Right hindlimb (tissue), 1 donor: ENCODE measurements at regions not wholly inside any gene's neighbourhood (a gene's known extent, or its start where the extent isn't known, plus 50 kb on each side); places are given as distances from the start of the nearest gene placed in this dataset.

Experiments used
- DNase-seq: peaks from one replicate; pipeline ENCODE4 v3.0.0-alpha.2; 2018

DNA sequence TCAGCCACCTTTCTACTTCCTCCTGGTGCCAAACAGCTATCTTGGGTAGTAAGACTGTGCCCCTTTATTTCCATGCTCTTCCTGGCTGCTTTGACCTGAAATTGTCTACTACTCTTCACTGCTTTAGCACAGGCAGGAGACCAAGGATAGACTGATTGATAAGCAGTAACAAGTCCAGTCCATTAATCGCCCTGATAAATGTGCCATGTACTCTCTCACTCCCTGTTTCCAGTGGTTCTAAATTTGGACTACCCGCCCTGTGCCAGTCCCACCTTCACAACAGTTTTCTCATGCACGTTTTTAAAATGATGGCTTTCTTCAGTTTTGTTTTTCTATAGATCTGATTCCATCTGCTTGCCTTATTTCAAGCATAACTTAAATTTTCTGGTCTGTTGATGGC, 189.6 kb upstream of the RBMS1 start:
- no peak for DNase-seq

DNA sequence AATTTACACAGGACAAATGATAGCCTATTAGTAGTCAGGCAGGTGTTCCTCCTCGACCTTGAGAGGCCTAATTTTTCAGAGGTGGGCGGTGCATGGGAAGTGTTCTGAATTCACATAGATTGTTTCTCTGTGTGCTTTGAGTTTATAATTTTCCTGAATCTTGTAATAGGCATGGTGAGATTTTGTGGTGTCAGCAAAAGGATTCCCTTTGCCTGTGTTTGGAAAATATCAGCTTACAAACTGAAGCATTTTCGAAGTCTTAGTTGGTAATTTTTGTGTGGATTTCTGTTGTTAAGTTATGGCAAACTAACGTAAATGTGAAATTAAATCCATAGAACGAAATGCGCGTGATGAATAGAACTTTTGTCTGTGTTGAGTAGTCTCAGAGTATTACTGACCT, 194.0 kb upstream of the RBMS1 start:
- DNase-seq = no peak

DNA sequence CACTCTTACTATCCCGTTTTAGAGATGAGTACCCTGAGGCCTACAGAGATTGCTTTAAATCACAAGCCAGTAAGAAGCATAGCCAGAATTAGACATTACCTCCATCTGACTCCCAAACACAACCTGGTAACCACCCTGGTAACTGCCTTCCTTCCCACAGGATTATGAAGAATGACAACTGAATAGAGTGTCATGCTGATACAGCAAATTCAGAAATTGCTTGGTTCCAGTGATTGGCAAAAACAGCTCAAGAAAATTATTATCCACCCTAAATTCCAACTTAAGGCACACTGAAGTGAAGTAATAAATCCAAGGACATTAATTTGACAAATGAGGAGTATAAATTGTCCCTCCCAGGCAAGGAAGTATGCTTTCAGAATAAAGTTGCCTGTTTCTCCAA, 195.8 kb upstream of the RBMS1 start:
- DNase-seq = no peak

GRCh38 chr2:160694221-160694620, 200.6 kb upstream of the RBMS1 start:
- DNase-seq = no peak

GRCh38 chr2:160694631-160695030, 201.0 kb upstream of the RBMS1 start:
- DNase-seq = no peak

- DNase-seq = no peak
These were observed 201.9 kb upstream of the RBMS1 start for GRCh38 chr2:160695402-160696086.

- no peak for DNase-seq
These were observed 202.5 kb upstream of the RBMS1 start for GRCh38 chr2:160696087-160696452.

DNA sequence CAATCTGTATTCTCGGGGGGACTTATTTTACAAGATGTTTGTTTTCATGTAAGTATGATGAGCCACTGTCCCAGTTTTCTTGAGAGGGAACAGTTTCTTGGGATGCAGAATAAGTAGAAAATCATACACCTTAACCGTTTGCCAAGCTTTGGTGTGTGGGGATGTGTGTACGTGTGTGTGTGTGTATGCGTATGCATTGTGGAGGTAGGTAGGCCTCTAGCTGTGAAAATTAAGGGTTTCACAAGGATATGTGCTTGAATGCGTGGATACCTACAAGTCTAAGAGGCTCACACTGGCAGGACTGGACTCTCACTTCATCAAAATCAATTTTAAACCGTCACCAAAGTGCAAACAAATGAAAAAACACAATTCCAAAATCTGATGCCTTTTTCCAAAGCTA, 204.2 kb upstream of the RBMS1 start:
- no peak for DNase-seq

DNA sequence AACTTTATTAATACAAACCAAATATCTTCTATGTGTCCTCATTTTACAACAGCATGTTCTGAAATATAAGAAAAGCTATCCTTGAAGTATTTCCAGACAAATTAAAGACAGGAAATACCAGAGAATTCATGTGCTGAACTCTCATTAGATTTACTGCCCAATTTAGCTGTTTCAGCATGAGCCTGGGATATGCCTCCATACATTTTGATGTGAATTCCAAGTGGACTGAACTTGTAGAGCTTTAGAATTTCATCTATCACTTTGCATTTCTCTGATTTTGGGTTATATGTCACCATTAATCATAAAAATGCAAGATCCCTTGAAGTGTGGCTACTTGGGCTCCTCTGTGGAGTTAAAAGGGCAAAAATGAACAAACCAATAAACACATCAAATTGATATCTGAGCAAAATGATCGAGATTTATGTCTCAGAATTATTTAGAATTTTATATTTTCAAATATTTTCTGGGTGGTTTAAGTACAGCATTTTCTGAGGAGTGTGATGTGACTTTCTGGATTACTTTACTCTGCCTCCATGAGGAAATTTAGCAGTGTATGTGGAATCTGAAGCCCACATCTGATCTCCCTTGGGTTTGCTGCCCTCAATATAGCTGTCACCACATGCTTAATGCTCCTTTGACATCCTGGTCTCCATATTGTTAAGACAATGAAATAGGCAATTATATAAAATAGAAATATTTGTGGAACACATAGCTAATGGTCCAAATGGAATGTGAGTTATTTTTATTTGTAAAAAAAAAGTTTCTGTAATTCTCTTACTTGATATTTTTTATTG, 206.6 kb upstream of the RBMS1 start:
- DNase-seq = no peak

- DNase-seq = no peak
These were observed 208.2 kb upstream of the RBMS1 start for GRCh38 chr2:160701822-160702221.

GRCh38 chr2:160702754-160703153, 209.1 kb upstream of the RBMS1 start:
- no peak for DNase-seq

DNA sequence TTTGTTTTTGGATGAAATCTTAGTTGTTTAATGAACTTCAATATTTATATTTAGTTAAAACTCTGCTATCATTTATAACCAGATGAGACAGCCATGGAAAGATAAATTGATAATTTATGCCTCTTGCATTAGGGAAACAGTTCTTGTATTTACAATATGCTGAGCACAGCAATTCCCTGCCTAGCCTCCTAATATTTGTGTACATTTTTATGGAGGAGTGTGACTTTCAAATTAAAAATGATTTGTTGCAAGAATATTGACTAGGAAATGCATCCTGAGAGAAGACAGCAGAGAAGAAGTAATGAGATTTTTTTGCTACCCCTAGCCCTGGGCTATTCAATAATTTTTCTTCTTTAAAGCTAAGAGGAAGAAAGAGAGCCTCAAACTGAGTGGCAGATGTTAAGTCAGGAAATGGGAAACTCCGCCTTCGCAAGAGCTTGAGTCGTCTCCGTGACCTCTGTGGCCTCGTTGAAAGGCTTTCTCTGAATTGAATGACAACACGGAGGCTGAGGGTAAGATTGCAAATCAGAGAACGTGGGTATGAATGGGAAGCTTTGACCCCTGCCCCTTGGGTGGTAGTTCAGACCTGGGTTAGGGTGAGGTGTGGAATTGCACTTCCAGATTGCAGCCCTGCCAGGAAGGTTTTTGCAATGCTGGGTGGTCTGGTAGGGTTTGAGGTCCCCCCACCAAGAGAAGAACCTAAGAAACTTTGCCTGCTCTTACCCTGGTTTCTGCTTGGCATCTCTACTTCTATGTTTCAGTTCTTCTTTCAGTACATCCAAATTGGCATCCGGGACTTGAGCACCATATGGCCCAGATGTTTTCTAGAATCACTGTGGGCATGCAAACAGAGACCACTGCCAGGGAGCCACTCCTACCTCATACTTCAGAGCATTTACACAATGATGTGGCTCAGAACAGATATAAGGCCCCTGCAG, 210.3 kb upstream of the RBMS1 start:
- DNase-seq = no peak

- no peak for DNase-seq
These were observed 221.8 kb upstream of the RBMS1 start for GRCh38 chr2:160715428-160715827.

GRCh38 chr2:160719116-160719515, 225.5 kb upstream of the RBMS1 start:
- no peak for DNase-seq

- DNase-seq = no peak
These were observed 226.5 kb upstream of the RBMS1 start for GRCh38 chr2:160720098-160720497.

DNA sequence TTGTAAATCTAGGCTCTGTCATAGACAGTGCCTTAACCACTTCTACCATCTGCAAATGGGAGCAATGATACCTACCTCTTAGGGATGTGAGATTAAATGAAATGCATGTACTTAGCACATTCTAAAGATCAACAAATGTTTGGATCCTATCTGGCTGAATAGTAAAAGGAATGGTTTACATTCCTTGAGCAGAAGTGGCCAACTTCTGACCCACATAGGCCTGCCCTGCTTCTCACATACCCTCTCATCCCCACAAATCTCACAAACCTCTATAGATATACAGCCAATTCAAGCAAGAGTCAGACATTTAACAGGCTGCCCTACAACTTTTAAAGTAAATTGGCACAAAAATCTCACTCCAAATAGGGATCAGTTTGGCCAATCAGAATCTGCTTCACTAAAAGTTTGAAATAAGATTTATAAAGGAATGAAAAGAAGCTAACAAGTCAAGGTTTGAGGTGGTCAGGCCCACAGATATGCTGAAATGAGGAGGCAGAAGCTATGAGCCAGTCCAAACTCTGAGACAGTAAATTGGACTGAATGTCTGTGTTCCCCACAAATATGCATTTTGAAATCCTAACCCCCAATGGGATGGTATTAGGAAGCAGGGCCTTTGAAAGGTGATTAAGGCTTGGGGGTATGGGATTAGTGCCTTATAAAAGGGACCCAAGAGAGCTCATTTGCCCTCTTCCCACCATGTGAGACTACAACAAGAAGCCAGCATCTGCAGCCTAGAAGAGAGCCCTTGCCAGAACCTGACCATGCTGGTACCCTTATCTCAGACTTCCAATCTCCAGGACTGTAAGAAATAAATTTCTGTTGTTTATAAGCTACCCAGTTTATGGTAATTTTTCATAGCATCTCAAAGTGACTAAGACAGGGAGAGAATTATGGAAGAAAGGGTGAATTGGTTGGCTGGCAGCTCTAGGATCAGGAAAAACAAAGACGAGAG, 227.8 kb upstream of the RBMS1 start:
- no peak for DNase-seq

- no peak for DNase-seq
These were observed 232.4 kb upstream of the RBMS1 start for GRCh38 chr2:160726046-160726445.

DNA sequence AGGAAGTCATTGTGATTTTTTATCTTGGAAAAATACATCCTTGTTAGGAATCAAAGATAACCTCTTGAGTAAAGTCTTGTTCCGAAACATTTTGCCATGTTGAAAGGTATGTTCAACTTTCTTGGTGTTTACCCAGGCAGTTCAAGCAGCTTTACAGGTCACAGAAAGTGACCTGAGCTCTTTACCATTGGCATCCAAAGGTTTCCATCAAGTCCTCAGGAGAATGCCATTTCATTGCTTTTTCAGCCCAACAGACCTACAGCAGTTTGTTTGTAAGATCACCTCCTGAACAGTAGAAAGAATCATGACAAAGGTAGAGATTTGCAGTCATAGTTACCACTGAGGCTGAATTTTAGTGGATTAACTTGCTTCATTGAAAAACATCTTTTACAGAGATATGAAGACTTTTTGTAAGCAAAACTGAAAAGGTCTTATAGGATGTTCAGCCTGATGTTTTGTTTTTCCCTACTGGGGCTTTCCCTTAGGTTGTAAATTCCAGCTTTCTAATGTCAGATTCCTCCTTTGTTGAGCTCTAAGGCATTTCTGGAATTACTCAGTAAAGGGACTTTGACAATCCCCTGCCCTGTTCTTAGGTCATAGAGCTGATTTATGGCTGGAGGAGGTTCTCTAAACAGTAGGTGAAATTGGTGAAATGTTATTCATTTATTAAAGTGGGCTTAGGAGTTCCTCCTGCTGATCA, 236.8 kb upstream of the RBMS1 start:
- no peak for DNase-seq

DNA sequence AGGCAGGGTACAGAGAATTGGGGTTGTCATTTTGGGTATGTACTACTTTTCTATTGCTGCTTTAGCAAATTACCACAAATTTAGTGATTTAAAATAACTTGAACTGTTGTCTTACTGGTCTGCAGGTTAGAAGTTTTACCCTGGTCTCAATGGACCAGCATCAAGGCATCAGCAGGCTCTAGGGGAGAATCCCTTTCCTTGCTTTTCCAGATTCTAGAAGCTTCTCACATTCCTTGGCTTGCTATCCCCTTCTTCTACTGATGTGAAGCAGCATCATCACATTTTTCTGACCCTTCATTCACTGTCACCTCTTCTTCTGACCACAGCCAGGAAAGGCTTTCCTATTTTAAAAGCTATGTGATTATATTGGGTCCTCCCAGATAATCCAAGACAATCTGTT, 237.8 kb upstream of the RBMS1 start:
- DNase-seq = no peak

GRCh38 chr2:160731856-160732255, 238.2 kb upstream of the RBMS1 start:
- DNase-seq = no peak

GRCh38 chr2:160735696-160736095, 242.1 kb upstream of the RBMS1 start:
- no peak for DNase-seq
